ENCODE measurements at regions not wholly inside any gene's neighbourhood (a gene's known extent, or its start where the extent isn't known, plus 50 kb on each side); places are given as distances from the start of the nearest gene placed in this dataset.

GRCh38 chr17:77869665-77870132 is 88.8 kb upstream of the TNRC6C start:
- no peak overlapping the region for H3K27ac ChIP-seq (ENCODE audit: poor library complexity, severe bottlenecking)
- DNase-seq (ENCODE audit: low spot score) (no peak), ATAC-seq (ENCODE audit: low read depth) (no peak)
- H3K36me3 ChIP-seq (ENCODE audit: low read depth): no peaks in the 10 kb centered on the region
- no peak overlapping the region for H3K4me3 ChIP-seq (ENCODE audit: severe bottlenecking)
- H3K27me3 ChIP-seq (ENCODE audit: insufficient read depth, poor library complexity, severe bottlenecking): peaks cover 10% of the 10 kb centered on the region
- no peaks in the 10 kb centered on the region for H3K9me3 ChIP-seq (ENCODE audit: severe bottlenecking)
- no peaks in the 10 kb centered on the region for H3K4me1 ChIP-seq (ENCODE audit: insufficient read depth, poor library complexity, severe bottlenecking)
- no peak for TF ChIP-seq CTCF (IDR thresholded peaks at IDR 0.05; ENCODE audit: poor library complexity, severe bottlenecking)

GRCh38 chr17:77872199-77872598 is 86.3 kb upstream of the TNRC6C start:
- H3K9me3 ChIP-seq (ENCODE audit: severe bottlenecking): peaks cover 4% of the 10 kb centered on the region
- no peaks in the 10 kb centered on the region for H3K4me1 ChIP-seq (ENCODE audit: insufficient read depth, poor library complexity, severe bottlenecking)
- no peak overlapping the region for H3K4me3 ChIP-seq (ENCODE audit: severe bottlenecking)
- H3K36me3 ChIP-seq (ENCODE audit: low read depth): no peaks in the 10 kb centered on the region
- DNase-seq (ENCODE audit: low spot score) (no peak), ATAC-seq (ENCODE audit: low read depth) (no peak)
- peaks cover 10% of the 10 kb centered on the region for H3K27me3 ChIP-seq (ENCODE audit: insufficient read depth, poor library complexity, severe bottlenecking)
- TF ChIP-seq CTCF (IDR thresholded peaks at IDR 0.05; ENCODE audit: poor library complexity, severe bottlenecking): no peak
- no peak overlapping the region for H3K27ac ChIP-seq (ENCODE audit: poor library complexity, severe bottlenecking)

DNA sequence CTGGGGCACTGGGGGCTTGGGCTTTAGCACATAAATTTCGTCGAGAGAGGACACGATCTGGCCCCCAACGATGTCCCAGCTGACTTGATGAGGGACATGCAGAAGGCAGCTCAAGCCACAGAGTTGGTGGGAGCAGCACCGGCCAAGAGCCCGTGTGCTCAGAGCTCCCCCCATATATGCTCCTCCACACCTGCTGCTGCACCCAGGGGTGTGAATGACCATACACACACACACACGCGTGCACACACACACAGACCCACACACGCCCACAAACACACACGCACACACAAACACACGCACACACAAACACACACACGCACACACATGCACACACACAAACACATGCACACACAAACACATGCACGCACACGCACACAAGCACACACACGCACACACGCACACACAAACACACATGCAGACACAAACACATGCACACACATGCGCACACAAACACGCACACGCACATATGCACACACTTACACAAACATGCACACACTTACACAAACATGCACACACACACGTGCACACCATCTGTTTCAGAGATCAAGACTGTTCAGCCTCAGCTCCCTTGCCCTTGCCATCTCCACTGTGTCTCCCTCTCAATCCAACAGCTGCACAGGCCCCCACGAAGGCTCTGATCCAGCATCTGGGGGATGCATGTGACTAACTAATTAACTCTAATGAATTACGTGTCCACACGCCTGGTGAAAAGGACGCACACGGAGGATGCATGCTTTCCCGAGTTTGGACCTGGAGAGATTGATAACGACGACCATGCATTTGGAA is 85.6 kb upstream of the TNRC6C start:
- H3K4me3 ChIP-seq (ENCODE audit: severe bottlenecking): no peak overlapping the region
- peaks cover 4% of the 10 kb centered on the region for H3K9me3 ChIP-seq (ENCODE audit: severe bottlenecking)
- ATAC-seq (ENCODE audit: low read depth) (no peak), DNase-seq (ENCODE audit: low spot score) (no peak)
- no peaks in the 10 kb centered on the region for H3K36me3 ChIP-seq (ENCODE audit: low read depth)
- peaks cover 10% of the 10 kb centered on the region for H3K27me3 ChIP-seq (ENCODE audit: insufficient read depth, poor library complexity, severe bottlenecking)
- no peak for TF ChIP-seq CTCF (IDR thresholded peaks at IDR 0.05; ENCODE audit: poor library complexity, severe bottlenecking)
- no peak overlapping the region for H3K27ac ChIP-seq (ENCODE audit: poor library complexity, severe bottlenecking)
- H3K4me1 ChIP-seq (ENCODE audit: insufficient read depth, poor library complexity, severe bottlenecking): no peaks in the 10 kb centered on the region

GRCh38 chr17:77873500-77874302 is 84.8 kb upstream of the TNRC6C start:
- no peaks in the 10 kb centered on the region for H3K36me3 ChIP-seq (ENCODE audit: low read depth)
- no peak overlapping the region for H3K4me3 ChIP-seq (ENCODE audit: severe bottlenecking)
- H3K27me3 ChIP-seq (ENCODE audit: insufficient read depth, poor library complexity, severe bottlenecking): peaks cover 10% of the 10 kb centered on the region
- ATAC-seq (ENCODE audit: low read depth) (no peak), DNase-seq (ENCODE audit: low spot score) (no peak)
- H3K4me1 ChIP-seq (ENCODE audit: insufficient read depth, poor library complexity, severe bottlenecking): no peaks in the 10 kb centered on the region
- no peak overlapping the region for H3K27ac ChIP-seq (ENCODE audit: poor library complexity, severe bottlenecking)
- TF ChIP-seq CTCF (IDR thresholded peaks at IDR 0.05; ENCODE audit: poor library complexity, severe bottlenecking): no peak
- peaks cover 4% of the 10 kb centered on the region for H3K9me3 ChIP-seq (ENCODE audit: severe bottlenecking)

Data from RWPE2 (cell line).